ENCODE measurements at regions not wholly inside any gene's neighbourhood (a gene's known extent, or its start where the extent isn't known, plus 50 kb on each side); places are given as distances from the start of the nearest gene placed in this dataset.
"Not testable (repeated sequence)": the region's sequence is repeated elsewhere in the genome, so short reads cannot be mapped to it uniquely, and the experiment has no call there.

DNA sequence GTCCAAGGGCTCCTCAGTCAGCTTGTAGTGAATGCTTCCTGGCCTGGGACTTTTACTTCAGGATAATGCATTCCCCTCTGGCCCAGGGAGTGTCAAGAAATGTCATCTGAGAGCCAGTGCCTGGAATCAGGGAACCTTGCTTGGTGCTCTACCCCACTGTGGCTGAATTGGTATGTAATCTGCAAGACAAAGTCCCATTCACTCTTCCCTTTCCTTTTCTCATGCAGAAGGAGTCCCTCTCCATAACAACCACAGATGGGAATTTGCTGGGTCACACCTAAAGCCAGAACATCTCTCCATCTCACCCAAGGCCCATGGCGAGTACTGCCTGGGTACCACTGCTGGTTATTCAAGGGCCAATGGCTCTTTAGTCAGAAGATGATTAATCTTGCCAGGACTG is 89.6 kb upstream of the FOLH1 start:
- TF ChIP-seq ZNF274 (IDR thresholded peaks at IDR 0.05; ENCODE audit: low read depth, low read length); SUZ12 (IDR thresholded peaks at IDR 0.05; ENCODE audit: extremely low read depth, insufficient read depth, insufficient read length): not testable (repeated sequence)
